Stimulated activated CD8-positive, alpha-beta memory T cell treated with anti-CD3 and anti-CD28 coated beads, Interleukin-15, amount 100 ng/mL, for 24 hours (primary cell): ENCODE measurements at regions not wholly inside any gene's neighbourhood (a gene's known extent, or its start where the extent isn't known, plus 50 kb on each side); places are given as distances from the start of the nearest gene placed in this dataset.

ENCODE experiments used
- DNase-seq: peaks from one replicate; pipeline ENCODE4 v3.0.0-alpha.2; 2020; ENCODE audit warnings: low read depth

GRCh38 chr22:25366876-25367466 lies 147.5 kb downstream of the CRYBB2 start:
- DNase-seq, result no peak

GRCh38 chr22:25367756-25368155 lies 148.3 kb downstream of the CRYBB2 start:
- DNase-seq, result no peak

GRCh38 chr22:25368271-25368670 lies 148.8 kb downstream of the CRYBB2 start:
- no peak for DNase-seq

GRCh38 chr22:25369041-25369440 lies 149.6 kb downstream of the CRYBB2 start:
- DNase-seq, result no peak

- no peak for DNase-seq
These were observed 150.9 kb downstream of the CRYBB2 start for GRCh38 chr22:25370322-25370721.

GRCh38 chr22:25372000-25372595 lies 152.7 kb downstream of the CRYBB2 start:
- DNase-seq, result no peak

- DNase-seq, result no peak
These were observed 154.5 kb downstream of the CRYBB2 start for GRCh38 chr22:25373961-25374360.

- no peak for DNase-seq
These were observed 155.4 kb downstream of the CRYBB2 start for GRCh38 chr22:25374869-25375268.

GRCh38 chr22:25375683-25376082 lies 156.2 kb downstream of the CRYBB2 start:
- no peak for DNase-seq

GRCh38 chr22:25377699-25378098 lies 158.3 kb downstream of the CRYBB2 start:
- DNase-seq, result no peak

- no peak for DNase-seq
These were observed 160.8 kb downstream of the CRYBB2 start for GRCh38 chr22:25380122-25380747.

GRCh38 chr22:25382762-25383161 lies 163.3 kb downstream of the CRYBB2 start:
- DNase-seq, result no peak

GRCh38 chr22:25383278-25383820 lies 163.9 kb downstream of the CRYBB2 start:
- no peak for DNase-seq

GRCh38 chr22:25383892-25384291 lies 164.5 kb downstream of the CRYBB2 start:
- DNase-seq, result no peak

- no peak for DNase-seq
These were observed 167.1 kb downstream of the CRYBB2 start for GRCh38 chr22:25386538-25386884.

- no peak for DNase-seq
These were observed 169.0 kb downstream of the CRYBB2 start for GRCh38 chr22:25388415-25388814.

GRCh38 chr22:25388866-25389540 lies 169.6 kb downstream of the CRYBB2 start:
- no peak for DNase-seq

- DNase-seq, result no peak
These were observed 170.1 kb downstream of the CRYBB2 start for GRCh38 chr22:25389541-25389919.

GRCh38 chr22:25390297-25391240 lies 171.1 kb downstream of the CRYBB2 start:
- no peak for DNase-seq

- no peak for DNase-seq
These were observed 171.9 kb upstream of the GRK3 start for GRCh38 chr22:25392584-25392983.

- DNase-seq, result no peak
These were observed 171.2 kb upstream of the GRK3 start for GRCh38 chr22:25393121-25393805.
